ENCODE measurements at regions not wholly inside any gene's neighbourhood (a gene's known extent, or its start where the extent isn't known, plus 50 kb on each side); places are given as distances from the start of the nearest gene placed in this dataset.

DNA sequence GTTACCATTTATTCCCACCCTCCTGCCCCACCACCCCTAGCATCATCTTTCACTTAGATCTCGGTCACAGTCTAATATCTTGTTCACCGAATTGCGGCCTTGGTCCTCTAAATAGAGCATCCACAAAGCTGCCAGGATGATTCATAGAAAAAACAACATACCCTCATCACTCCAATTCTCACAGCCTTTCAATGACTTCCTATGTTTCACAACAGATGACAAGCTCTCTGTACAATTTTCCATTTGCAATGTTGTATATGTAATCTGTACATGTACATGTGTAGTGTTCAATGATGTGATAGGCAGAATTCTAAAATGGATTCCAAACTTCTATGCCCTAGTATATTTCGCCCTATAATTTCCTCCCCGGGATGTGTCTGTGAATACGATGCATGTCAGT is 675.6 kb upstream of the CELF4 start:
- ChIA-PET CTCF (no interaction called here), RAD21 (ENCODE audit: unreplicated experiment) (no interaction called here), POLR2A (no interaction called here), SMC1A (ENCODE audit: uncharacterized antibody, unreplicated experiment) (no interaction called here)
- no peak overlapping the region for H3K4me3 ChIP-seq
- no peaks in the 10 kb centered on the region for H3K36me3 ChIP-seq (ENCODE audit: control insufficient read depth in 2 of 2, insufficient read depth in 2 of 2, low read length in 1 of 2)
- H3K4me1 ChIP-seq (ENCODE audit: control insufficient read depth, insufficient read depth, low read length): no peaks in the 10 kb centered on the region
- no peak overlapping the region for H2AFZ ChIP-seq (ENCODE audit: control insufficient read depth, low read depth, low read length)
- BruUV-seq (replicated peaks): no TSS peak
- intact Hi-C loops (cut with micrococcal nuclease; ENCODE audit: unreplicated experiment) (no loop called here), in situ Hi-C loops (cut with MboI) (no loop called here)
- 31% methylated on average over 6 of the region's 6 CpGs for WGBS (ENCODE audit: insufficient coverage, insufficient replicate concordance, low lambda C conversion rate, missing lambda C conversion rate)
- FAIRE-seq (no peak), DNase-seq (ENCODE audit: low read depth, low spot score) (no peak), ATAC-seq (no peak)
- no peaks in the 10 kb centered on the region for H3K9me3 ChIP-seq (replicated peaks; ENCODE audit: control insufficient read depth, insufficient read depth, low read length)
- no peak overlapping the region for H3K27ac ChIP-seq (ENCODE audit: control insufficient read depth, insufficient read depth)
- H3K79me2 ChIP-seq (ENCODE audit: control insufficient read depth, insufficient read depth, low read length): no peaks in the 10 kb centered on the region
- no peak overlapping the region for H3K9ac ChIP-seq (ENCODE audit: control insufficient read depth, insufficient read depth, low read length)
- no peak overlapping the region for H3K4me2 ChIP-seq (ENCODE audit: control insufficient read depth, insufficient read depth)
- H3K27me3 ChIP-seq (replicated peaks in 1 of 2; ENCODE audit: control insufficient read depth in 2 of 2, insufficient read depth in 2 of 2, low read length in 1 of 2): no peaks in the 10 kb centered on the region
- no peaks in the 10 kb centered on the region for H4K20me1 ChIP-seq (ENCODE audit: control insufficient read depth, insufficient read depth)
- TF ChIP-seq HDGF (IDR thresholded peaks at IDR 0.05): no peak
- TF ChIP-seq NR2F1 (conservative IDR thresholded peaks at IDR 0.05): no peak
- no peak for TF ChIP-seq ZBED1 (IDR thresholded peaks at IDR 0.05; ENCODE audit: borderline replicate concordance)
- TF ChIP-seq, protein P1, sequence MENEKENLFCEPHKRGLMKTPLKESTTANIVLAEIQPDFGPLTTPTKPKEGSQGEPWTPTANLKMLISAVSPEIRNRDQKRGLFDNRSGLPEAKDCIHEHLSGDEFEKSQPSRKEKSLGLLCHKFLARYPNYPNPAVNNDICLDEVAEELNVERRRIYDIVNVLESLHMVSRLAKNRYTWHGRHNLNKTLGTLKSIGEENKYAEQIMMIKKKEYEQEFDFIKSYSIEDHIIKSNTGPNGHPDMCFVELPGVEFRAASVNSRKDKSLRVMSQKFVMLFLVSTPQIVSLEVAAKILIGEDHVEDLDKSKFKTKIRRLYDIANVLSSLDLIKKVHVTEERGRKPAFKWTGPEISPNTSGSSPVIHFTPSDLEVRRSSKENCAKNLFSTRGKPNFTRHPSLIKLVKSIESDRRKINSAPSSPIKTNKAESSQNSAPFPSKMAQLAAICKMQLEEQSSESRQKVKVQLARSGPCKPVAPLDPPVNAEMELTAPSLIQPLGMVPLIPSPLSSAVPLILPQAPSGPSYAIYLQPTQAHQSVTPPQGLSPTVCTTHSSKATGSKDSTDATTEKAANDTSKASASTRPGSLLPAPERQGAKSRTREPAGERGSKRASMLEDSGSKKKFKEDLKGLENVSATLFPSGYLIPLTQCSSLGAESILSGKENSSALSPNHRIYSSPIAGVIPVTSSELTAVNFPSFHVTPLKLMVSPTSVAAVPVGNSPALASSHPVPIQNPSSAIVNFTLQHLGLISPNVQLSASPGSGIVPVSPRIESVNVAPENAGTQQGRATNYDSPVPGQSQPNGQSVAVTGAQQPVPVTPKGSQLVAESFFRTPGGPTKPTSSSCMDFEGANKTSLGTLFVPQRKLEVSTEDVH (IDR thresholded peaks at IDR 0.05; ENCODE audit: low read depth, partially characterized antibody): no peak
- no peak for TF ChIP-seq WRNIP1 (IDR thresholded peaks at IDR 0.05; ENCODE audit: borderline replicate concordance, low read depth, low read length)
- TF ChIP-seq, protein P2, sequence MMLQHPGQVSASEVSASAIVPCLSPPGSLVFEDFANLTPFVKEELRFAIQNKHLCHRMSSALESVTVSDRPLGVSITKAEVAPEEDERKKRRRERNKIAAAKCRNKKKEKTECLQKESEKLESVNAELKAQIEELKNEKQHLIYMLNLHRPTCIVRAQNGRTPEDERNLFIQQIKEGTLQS (IDR thresholded peaks at IDR 0.05; ENCODE audit: borderline replicate concordance, extremely low read depth, low read depth, low read length): no peak
- no peak for TF ChIP-seq YY1 (IDR thresholded peaks at IDR 0.05; ENCODE audit: low read depth, low read length)
- TF ChIP-seq, protein P3, sequence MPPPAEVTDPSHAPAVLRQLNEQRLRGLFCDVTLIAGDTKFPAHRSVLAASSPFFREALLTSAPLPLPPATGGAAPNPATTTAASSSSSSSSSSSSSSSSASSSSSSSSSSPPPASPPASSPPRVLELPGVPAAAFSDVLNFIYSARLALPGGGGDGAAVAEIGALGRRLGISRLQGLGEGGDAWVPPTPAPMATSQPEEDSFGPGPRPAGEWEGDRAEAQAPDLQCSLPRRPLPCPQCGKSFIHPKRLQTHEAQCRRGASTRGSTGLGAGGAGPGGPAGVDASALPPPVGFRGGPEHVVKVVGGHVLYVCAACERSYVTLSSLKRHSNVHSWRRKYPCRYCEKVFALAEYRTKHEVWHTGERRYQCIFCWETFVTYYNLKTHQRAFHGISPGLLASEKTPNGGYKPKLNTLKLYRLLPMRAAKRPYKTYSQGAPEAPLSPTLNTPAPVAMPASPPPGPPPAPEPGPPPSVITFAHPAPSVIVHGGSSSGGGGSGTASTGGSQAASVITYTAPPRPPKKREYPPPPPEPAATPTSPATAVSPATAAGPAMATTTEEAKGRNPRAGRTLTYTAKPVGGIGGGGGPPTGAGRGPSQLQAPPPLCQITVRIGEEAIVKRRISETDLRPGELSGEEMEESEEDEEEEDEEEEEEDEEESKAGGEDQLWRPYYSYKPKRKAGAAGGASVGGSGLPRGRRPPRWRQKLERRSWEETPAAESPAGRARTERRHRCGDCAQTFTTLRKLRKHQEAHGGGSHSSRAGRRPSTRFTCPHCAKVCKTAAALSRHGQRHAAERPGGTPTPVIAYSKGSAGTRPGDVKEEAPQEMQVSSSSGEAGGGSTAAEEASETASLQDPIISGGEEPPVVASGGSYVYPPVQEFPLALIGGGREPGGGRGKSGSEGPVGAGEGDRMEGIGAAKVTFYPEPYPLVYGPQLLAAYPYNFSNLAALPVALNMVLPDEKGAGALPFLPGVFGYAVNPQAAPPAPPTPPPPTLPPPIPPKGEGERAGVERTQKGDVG (CRISPR knock-in tag; IDR thresholded peaks at IDR 0.05): no peak
- no peak for TF ChIP-seq MYB (IDR thresholded peaks at IDR 0.05; ENCODE audit: borderline replicate concordance, low read depth, low read length)
- TF ChIP-seq, protein P4, sequence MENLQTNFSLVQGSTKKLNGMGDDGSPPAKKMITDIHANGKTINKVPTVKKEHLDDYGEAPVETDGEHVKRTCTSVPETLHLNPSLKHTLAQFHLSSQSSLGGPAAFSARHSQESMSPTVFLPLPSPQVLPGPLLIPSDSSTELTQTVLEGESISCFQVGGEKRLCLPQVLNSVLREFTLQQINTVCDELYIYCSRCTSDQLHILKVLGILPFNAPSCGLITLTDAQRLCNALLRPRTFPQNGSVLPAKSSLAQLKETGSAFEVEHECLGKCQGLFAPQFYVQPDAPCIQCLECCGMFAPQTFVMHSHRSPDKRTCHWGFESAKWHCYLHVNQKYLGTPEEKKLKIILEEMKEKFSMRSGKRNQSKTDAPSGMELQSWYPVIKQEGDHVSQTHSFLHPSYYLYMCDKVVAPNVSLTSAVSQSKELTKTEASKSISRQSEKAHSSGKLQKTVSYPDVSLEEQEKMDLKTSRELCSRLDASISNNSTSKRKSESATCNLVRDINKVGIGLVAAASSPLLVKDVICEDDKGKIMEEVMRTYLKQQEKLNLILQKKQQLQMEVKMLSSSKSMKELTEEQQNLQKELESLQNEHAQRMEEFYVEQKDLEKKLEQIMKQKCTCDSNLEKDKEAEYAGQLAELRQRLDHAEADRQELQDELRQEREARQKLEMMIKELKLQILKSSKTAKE (IDR thresholded peaks at IDR 0.05; ENCODE audit: low read depth, poor library complexity, severe bottlenecking): no peak
- no peak for TF ChIP-seq RFX5 (IDR thresholded peaks at IDR 0.05; ENCODE audit: low read depth, low read length)
- TF ChIP-seq, protein P5, sequence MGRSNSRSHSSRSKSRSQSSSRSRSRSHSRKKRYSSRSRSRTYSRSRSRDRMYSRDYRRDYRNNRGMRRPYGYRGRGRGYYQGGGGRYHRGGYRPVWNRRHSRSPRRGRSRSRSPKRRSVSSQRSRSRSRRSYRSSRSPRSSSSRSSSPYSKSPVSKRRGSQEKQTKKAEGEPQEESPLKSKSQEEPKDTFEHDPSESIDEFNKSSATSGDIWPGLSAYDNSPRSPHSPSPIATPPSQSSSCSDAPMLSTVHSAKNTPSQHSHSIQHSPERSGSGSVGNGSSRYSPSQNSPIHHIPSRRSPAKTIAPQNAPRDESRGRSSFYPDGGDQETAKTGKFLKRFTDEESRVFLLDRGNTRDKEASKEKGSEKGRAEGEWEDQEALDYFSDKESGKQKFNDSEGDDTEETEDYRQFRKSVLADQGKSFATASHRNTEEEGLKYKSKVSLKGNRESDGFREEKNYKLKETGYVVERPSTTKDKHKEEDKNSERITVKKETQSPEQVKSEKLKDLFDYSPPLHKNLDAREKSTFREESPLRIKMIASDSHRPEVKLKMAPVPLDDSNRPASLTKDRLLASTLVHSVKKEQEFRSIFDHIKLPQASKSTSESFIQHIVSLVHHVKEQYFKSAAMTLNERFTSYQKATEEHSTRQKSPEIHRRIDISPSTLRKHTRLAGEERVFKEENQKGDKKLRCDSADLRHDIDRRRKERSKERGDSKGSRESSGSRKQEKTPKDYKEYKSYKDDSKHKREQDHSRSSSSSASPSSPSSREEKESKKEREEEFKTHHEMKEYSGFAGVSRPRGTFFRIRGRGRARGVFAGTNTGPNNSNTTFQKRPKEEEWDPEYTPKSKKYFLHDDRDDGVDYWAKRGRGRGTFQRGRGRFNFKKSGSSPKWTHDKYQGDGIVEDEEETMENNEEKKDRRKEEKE (IDR thresholded peaks at IDR 0.05): no peak
- no peak for TF ChIP-seq HDAC2 (IDR thresholded peaks at IDR 0.05)

Measured in GM12878 (cell line).